Occipital lobe (tissue), 1 donor: ENCODE measurements at regions not wholly inside any gene's neighbourhood (a gene's known extent, or its start where the extent isn't known, plus 50 kb on each side); places are given as distances from the start of the nearest gene placed in this dataset.
A peak's percentile ranks its signal among the peaks of the same experiment; 100 is the strongest.

ENCODE experiments used
- DNase-seq: peaks from one replicate; lab custom pipeline; 2025; lab: John Stamatoyannopoulos, UW

GRCh38 chr12:131610181-131610580 is 100.7 kb upstream of the SFSWAP start:
- no peak for DNase-seq

DNA sequence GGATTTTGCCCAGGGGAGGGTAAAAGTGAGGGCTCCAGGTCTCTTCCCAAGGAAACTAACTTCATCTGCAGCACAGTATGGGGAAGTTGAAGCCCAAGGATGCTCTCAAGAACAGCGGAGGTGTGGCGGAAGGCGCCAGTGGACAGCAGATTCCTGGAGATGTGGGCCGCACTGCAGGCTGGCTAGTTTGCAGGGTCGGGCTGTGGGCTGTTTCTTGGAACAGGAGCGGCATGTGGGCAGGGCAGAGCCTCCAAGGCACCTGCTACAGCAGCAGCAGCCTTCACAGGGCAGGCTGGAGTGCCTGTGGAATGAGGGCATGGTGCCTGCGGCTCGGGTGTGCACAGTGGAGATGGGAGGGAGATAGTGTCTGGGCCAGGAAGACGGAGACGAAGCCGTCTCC is 100.0 kb upstream of the SFSWAP start:
- DNase-seq: no peak

- no peak for DNase-seq
These were observed 99.3 kb upstream of the SFSWAP start for GRCh38 chr12:131611416-131612091.

DNA sequence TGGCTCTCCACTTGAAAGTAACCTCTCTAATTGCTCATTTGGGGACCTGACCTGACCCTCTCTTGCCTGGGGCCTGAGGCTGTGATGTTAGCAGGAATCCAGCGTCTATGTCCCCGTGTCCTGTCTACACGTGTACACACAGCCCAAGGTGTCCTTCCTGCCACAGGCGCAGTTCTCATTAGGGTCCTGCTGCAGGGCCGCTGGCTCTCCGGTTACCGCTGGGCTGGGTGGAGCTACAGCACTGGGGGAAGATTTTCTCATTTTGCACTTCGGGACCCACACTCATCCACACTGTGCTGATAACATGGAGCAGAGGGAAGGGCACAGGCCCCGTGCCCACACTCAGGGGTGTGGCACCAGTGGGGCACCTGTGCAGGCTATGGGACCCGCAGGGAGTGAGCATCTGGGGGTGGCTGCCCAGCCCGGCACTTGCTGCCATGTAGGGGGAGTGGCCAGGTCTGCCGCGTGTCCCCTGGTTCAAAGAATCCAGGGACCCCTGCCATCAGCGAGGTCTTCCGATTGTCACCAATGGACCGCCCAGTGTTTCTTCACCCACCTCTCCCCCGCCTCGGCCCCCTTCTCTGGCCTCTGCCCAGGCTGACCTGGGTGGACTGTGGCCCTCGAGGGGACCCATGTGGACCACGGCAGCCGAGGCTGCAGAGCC is 98.7 kb upstream of the SFSWAP start:
- no peak for DNase-seq

DNA sequence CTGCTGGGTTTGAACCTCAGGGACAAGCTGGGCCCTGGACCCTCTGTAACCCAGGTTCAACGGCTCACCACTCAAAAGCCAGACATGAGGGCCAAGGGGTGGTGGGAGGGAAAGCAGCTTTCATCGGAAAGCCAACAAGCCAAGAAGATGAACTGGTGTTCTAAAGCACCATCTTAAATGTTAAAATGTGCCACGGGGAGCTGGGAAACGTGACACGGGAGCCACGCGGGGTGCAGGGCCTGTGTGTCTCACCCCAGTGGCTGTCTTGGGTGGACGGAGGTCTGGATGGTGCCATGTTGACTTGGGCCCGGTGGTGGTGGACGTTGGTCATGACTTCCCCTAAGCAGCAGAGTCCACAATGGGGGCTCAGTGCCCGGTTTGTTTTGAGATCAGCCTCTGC is 97.7 kb upstream of the SFSWAP start:
- DNase-seq: no peak

DNA sequence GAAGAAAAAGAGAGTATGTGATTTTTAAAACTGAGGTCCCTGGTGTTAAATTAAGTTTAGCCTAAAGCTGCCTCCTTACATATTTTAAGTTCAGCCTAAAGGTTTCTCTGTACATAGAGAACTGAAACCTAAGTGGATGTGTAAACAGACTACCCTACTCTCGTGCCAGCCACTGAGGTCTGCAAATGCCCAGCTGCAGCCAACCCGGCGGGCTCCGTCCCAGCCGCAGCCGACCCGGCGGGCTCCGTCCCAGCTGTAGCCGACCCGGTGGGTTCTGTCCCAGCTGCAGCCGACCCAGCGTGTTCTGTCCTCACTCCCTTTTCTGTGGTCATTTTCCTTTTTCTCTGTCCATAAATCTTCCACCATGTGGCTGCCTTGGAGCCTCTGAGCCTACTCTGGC is 97.2 kb upstream of the SFSWAP start:
- DNase-seq: no peak

- no peak for DNase-seq
These were observed 95.4 kb upstream of the SFSWAP start for GRCh38 chr12:131615326-131616042.

DNA sequence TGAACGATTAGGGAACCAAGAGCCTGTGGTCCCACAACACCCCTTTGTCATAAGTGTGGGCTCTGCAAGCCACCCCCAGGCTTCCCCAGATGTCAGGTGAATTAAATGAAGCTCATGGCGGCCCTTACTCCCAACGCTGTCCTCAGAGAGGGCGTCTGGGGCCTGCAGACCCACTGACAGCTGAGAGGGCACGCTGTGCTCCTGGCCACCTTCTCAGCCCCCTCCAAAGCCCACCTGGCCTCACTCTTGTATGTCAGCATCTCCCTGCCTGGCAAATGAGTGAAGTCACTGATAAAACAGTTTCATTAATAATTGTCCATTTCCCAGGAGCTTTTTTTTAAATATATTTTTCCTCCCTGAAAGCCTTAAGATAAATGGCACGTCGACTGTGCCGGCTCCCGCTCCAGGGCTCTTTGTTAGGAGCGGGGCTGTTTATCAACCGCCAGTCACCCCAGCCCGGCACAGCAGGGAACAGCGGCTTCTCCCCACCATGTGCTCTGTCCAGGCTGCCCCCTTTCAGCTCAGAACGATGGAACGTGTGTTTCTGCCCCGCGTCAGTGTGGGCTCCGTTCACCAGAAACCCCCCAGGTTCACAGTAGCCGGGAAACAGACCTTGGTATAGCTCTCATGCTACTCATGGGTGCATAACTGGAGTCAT is 94.7 kb upstream of the SFSWAP start:
- no peak for DNase-seq

- DNase-seq: no peak
These were observed 94.2 kb upstream of the SFSWAP start for GRCh38 chr12:131616738-131617137.

GRCh38 chr12:131617179-131617578 is 93.7 kb upstream of the SFSWAP start:
- no peak for DNase-seq

DNA sequence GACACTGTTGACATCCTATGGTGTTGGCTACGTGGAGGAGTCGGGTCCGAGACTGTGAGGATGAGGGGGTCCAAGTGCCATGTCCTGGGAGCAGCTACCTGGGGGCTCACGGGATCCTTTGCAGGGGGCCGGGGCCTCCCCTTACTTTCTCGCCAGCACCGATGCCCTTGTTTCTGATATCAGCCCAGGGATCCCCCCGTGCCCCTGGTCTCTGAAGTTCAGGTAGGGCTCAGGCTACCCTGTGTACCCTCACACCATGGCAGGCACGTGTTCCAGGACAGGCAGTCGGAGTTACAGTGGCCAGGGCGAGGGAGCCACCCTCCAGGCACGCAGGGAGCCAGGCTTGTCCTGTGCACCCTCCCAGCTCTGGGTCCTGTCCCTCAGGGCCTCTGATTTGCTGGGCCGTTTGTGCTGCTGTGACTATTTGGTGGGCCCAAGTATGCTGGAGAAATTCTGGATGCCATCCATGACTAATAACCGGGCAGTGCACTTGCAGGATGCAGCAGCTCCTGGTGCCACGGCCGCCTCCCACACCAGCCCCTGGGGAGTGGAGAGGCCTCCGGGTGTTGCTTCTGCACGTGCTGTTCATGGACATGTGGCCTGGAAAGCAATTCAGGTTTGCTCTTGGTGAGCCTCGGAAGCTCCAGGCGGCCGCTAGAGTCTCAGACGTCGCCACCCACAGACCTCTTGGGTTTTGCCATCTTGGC is 93.1 kb upstream of the SFSWAP start:
- no peak for DNase-seq

DNA sequence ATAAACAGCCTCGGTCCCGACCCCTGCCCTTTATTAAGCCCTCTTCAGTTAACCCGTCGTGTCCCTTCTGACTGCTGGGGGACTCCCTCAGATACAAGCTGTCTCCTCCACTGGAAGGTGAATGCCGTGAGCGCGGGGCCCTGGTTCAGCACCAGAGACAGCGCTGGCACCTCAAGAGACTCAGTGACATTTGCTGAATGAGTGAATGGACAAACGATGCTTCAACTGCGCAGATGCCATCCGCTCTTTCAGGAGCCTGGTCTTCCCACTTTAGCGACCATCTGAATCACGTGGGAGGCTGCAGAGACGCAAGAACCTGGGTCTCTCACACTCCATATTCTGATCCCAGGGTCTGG is 92.6 kb upstream of the SFSWAP start:
- no peak for DNase-seq

DNA sequence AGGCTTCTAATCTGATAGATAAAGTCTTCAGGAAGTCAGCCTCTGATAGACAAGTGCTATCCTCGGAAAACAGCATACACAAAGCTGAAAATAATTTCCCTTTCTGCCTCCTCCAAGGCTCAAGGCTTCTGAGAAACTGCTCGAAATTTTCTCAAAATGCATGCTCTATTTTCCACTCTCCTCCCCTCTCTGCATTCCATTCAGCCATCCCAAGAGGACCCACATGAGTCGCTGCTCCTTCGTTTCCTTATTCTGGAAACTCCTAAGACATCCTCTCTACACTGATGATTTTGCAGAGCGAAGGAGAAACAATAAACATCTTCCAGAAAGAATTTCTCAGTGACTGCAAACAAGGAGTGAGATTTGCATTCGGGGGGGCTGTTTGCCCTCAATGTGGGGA is 92.2 kb upstream of the SFSWAP start:
- no peak for DNase-seq

- DNase-seq: no peak
These were observed 91.7 kb upstream of the SFSWAP start for GRCh38 chr12:131619106-131619642.

DNA sequence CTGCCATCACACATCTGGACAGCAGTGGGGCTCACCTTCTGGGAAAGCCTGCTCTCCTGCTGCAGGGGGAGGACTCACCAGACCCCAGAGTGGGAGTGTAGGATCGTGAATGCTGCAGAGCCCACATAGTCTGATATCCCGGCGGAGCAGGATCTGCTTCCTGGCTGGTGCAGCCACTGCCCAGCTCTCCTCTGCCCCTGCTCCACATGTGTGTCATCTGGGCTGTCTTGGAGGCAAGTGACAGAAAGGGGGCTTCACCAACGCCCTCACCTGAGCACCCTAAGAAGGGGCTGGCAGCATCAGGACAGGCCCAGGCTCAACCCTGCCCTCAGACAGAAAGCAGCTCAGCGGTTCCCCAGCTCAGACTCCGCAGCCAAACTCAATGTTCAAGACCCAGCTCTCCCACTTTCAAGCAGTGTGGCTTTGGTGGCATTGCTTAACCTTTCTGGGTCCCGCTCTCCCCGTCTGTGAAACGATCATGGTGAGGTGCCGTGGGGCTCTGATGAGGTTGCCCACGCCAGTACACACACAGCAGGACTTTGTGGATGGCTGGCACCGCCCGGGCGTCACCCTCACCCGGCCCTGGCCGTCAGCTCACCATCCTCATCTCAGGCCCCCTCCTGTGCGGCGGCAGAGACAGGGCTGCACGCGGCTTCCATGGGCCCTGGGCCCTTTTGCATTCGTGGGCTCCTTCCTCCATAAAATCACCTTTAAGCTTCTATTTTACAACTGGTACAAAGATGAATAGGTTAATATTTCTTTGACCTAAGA is 91.0 kb upstream of the SFSWAP start:
- DNase-seq: no peak

DNA sequence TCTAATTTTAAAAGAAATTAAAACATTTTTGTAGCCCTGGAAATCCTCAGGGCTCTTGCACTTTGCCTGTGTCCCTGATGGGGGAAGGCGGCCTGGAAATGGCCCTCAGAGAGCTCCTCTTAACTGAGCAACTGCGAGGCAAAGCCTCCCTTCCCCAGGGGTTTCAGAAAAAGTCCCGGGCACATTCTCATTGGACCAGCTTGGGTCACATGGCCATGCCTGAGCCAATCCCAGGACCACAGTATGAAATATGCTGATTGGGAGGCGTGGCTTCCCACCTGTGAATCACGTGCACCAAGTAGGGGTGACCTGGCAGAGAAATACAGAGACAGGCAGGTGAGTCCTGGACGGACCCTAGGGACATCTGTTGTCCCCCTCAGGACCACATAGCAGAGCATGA is 90.4 kb upstream of the SFSWAP start:
- no peak for DNase-seq

DNA sequence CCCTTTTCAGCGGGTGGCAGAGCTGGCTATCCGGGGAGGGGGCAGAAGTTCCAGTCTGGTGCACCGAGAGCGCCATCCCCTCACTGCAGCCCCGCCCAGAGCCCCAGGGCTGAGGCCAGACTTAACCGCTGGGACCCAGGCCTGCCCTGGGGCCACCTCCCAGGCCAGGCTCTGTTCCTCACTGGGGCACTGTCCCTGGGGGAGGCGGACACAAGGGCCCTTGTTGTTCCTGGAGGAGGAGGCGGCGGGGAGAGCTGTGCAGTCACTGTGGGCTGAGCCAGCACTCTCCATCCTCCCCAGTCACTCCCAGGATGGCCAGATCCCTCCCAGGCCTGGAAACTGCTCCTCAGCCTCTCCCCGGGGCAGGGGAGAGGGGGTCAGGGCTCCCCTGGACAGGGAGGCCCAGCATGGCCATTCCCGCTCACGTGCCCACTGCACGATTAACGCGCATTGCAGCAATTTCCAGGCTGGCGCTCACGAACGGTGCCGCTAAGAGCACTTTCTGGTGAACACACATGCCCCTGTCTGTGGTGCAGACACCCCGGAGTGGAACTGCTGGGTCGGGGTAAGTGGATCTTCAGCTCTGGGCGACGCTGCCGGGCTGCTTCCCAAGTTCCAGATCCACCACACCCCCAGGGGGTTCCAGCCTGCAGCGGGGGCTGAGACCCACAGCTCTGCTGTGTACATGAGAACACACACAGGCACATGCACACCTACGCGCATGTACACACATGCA is 89.8 kb upstream of the SFSWAP start:
- peak; percentile 62 for DNase-seq

DNA sequence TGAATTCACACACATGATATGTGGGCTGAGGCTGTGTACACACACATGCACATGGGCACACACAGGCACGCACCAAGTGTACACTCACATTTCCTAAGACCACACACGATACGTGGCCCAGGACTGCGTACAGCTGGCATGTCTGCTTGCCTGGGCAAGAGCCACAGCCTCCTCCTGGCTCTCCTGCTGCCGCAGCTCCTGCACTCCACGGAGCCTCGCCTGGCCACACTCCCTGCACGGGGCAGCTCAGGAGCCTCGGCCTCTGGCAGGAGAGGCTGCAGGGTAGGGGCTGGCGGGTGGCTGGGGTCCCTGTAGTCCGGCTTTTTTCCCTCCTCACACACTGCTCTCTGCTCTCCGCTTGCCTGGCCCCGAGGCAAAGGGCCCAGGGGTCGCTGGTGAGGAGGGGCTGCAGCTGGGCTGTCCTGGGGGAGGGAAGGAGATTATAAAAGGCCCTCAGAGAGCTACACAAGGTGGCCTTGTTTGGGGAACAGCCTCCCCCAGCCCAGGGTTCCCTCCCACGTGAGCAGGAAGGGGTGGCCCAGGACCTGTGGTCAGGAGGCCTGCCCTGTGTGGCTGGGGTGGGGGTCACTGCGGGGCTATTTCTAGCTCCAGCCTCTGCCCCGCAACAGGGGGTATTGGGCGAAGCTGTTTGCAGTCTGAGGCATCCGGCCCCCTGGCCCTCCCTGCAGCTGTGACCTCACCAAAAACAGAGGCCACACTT is 89.0 kb upstream of the SFSWAP start:
- DNase-seq: peak; percentile 80

GRCh38 chr12:131622422-131622955 is 88.4 kb upstream of the SFSWAP start:
- DNase-seq: no peak
